Brain microvascular endothelial cell (primary cell): ENCODE measurements at regions not wholly inside any gene's neighbourhood (a gene's known extent, or its start where the extent isn't known, plus 50 kb on each side); places are given as distances from the start of the nearest gene placed in this dataset.

ENCODE experiments used
- DNase-seq: peaks from one replicate; pipeline ENCODE4 v3.0.0-alpha.2; 2020
- H3K27ac ChIP-seq: fragments of 250-450 bp; sonication (Bioruptor Pico); 2 replicates; pipeline ENCODE4 v1.5.1; 2020; ENCODE audit warnings: mild to moderate bottlenecking, moderate library complexity
- H3K27me3 ChIP-seq: fragments of 250-450 bp; sonication (Bioruptor Pico); replicated peaks from 2 replicates; pipeline ENCODE4 v1.5.1; 2020; ENCODE audit warnings: mild to moderate bottlenecking
- H3K36me3 ChIP-seq: fragments of 250-450 bp; sonication (Bioruptor Pico); replicated peaks from 2 replicates; pipeline ENCODE4 v1.5.1; 2020; ENCODE audit warnings: mild to moderate bottlenecking
- H3K4me3 ChIP-seq: 2 replicates; pipeline ENCODE4 v1.5.1; 2011; ENCODE audit warnings: low read depth, mild to moderate bottlenecking, control low read depth, low read length, moderate library complexity
- CTCF ChIP-seq: IDR thresholded peaks from 2 replicates; pipeline ENCODE4 v1.5.1; 2011; ENCODE audit warnings: low read depth, mild to moderate bottlenecking, moderate library complexity, low read length, control low read depth, inconsistent platforms; ENCODE audit errors: missing control alignments
- in situ Hi-C: cut with HindIII; loops from 2 replicates; pipeline ENCODE4 v1.10.0; 2017; ENCODE audit warnings: low sequenced_read_pairs, low pct_ligation_motif_present

DNA sequence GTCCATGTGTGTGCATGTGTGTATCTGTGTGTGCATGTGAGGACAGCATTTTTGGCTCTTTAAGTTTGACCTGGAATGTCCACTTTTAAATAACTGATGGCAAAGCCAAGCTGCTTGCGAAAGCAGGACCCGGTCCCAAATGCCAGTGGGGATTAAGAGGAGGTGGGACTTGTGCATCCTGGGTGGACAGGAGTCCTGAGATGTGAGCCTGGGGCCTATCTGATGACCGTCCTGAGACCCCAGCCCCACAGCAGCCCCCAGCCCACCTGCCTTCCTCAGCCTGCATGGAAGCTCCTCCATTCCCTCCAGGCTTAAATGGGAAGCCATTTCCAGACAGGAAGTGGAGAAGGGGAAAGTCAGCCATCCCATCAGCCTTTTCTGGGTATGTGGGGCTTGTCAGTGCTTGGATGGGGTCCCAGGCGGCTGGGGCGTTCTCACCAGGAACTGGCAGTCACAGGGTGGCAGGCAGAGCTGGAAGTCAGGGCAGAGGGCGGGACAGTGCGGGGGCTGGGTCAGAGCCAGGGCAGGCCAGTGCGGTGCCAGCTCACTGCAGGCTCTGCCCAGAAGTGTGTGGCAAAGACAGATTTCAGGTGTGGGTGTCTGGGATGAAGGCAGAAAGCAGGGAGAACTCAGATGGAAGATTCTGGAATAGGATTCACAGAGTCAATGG is 117.8 kb downstream of the ACKR3 start:
- DNase-seq: no peak
- H3K4me3 ChIP-seq: no peak overlapping the region
- H3K27ac ChIP-seq: no peak overlapping the region
- no peaks in the 10 kb centered on the region for H3K36me3 ChIP-seq
- in situ Hi-C loops: no loop called here
- no peak for TF ChIP-seq CTCF
- H3K27me3 ChIP-seq: no peaks in the 10 kb centered on the region

DNA sequence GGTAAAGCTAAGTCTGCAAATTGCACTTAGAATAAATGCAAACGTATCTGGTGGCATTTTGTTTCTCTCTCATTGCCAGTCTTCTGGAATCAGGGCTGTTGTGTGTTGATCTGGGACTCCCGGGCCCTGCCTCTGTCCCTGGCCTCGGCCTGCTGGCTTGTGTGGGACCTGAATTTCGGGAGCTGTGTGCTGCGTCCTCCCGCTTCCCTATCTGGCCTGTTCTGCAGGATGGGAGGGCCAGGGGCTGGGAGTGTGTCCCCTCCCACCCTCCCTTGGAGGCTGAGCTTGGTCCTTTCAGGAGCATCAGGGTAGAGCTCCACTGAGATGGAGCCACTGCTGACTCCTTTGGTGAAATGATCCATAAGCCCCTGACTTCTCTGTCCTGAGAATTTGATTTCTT is 118.5 kb downstream of the ACKR3 start:
- DNase-seq: no peak
- Histone ChIP-seq H3K27ac (no peak overlapping the region), H3K36me3 (no peaks in the 10 kb centered on the region), H3K4me3 (no peak overlapping the region), H3K27me3 (no peaks in the 10 kb centered on the region)
- in situ Hi-C loops: no loop called here
- no peak for TF ChIP-seq CTCF

DNA sequence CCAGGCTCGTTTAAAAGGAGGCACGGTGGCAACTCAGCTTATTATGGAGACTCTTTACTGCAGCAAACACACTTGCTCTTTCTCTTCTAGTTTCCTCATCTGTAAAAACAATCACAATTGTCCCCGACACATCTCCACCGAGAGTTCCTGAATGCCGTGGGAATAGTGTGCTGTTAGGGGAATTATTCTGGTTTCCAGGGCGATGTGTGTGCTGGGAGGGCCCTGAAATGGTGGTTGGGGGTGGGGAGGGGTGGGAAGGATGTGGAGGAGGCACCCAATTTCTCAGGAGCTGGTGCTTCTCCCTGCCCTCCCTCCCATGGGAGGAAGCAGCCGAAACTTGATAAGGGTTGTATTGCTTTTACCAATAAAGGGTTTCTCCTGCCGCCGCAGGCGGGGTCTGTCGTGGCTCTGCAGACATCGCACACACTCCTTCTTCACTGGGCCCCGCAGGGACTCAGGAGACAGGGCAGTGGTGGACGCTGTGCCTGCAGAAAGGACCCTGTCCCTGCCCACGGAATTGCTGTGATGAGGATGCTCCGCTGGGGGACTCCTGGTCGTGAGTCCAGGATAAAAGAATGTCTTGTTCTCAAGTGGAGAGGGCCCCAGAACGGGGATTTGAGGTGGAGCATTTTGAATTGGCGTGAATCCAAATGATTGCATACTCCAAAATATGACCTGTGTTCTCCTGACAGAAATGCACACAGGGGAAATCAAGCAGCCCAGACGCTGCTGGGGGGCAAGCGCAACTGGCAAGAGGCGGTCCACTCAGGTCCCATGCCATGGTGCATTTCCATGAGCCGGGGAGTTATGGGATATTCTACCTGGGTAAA is 119.2 kb downstream of the ACKR3 start:
- TF ChIP-seq CTCF: no peak
- H3K27ac ChIP-seq: no peak overlapping the region
- H3K36me3 ChIP-seq: no peaks in the 10 kb centered on the region
- DNase-seq: no peak
- no peaks in the 10 kb centered on the region for H3K27me3 ChIP-seq
- H3K4me3 ChIP-seq: no peak overlapping the region
- in situ Hi-C loops: no loop called here

GRCh38 chr2:236689393-236689700 is 119.7 kb downstream of the ACKR3 start:
- no peak for TF ChIP-seq CTCF
- no peak overlapping the region for H3K27ac ChIP-seq
- H3K27me3 ChIP-seq: no peaks in the 10 kb centered on the region
- H3K4me3 ChIP-seq: no peak overlapping the region
- H3K36me3 ChIP-seq: no peaks in the 10 kb centered on the region
- in situ Hi-C loops: no loop called here
- DNase-seq: no peak

DNA sequence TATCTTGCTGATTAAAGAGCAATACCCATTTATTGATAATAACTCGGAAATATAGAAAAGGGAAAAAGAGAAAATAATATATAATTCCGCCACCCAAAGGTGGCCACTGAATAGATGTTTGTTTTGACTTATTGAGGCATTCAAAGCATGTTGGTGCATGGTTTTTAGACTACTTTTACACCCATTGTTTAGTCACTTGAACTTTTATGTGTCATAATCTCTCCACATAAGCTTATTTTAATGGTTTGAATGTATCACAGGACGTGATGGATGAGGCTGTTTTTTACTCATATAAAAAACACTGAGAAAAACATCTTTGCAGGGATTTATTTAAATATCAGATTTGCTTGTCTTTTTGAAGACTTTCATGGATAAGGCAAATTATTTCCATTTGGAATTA is 120.4 kb downstream of the ACKR3 start:
- no peak for TF ChIP-seq CTCF

GRCh38 chr2:236690726-236691125 is 121.1 kb downstream of the ACKR3 start:
- Histone ChIP-seq H3K27me3 (no peaks in the 10 kb centered on the region), H3K36me3 (no peaks in the 10 kb centered on the region), H3K27ac (no peak overlapping the region), H3K4me3 (no peak overlapping the region)
- DNase-seq: no peak
- in situ Hi-C loops: no loop called here
- TF ChIP-seq CTCF: no peak

More for the DNA sequence above, 120.4 kb downstream of the ACKR3 start:
- H3K36me3 ChIP-seq: no peaks in the 10 kb centered on the region
- in situ Hi-C loops: no loop called here
- no peak overlapping the region for H3K27ac ChIP-seq
- H3K27me3 ChIP-seq: no peaks in the 10 kb centered on the region
- DNase-seq: no peak
- H3K4me3 ChIP-seq: no peak overlapping the region
